Osteoblast (primary cell): ENCODE measurements at regions not wholly inside any gene's neighbourhood (a gene's known extent, or its start where the extent isn't known, plus 50 kb on each side); places are given as distances from the start of the nearest gene placed in this dataset.

Source experiments
- DNase-seq: peaks from one replicate; pipeline ENCODE4 v3.0.0; 2011; ENCODE audit warnings: low spot score, mixed read lengths; ENCODE audit not compliant: insufficient read length; ENCODE audit errors: missing footprints
- H2AFZ ChIP-seq: 2 replicates; pipeline ENCODE4 v1.6.0; 2011; ENCODE audit warnings: mild to moderate bottlenecking, low read length
- H3K27ac ChIP-seq: 2 replicates; pipeline ENCODE4 v1.5.1; 2011; ENCODE audit warnings: mild to moderate bottlenecking, low read depth, low read length, moderate library complexity
- H3K27me3 ChIP-seq: 2 replicates; pipeline ENCODE4 v1.6.0; 2012; ENCODE audit warnings: mild to moderate bottlenecking, control low read depth, inconsistent platforms, low read length, moderate library complexity; ENCODE audit not compliant: insufficient read depth
- H3K36me3 ChIP-seq: 2 replicates; pipeline ENCODE4 v1.5.1; 2011; ENCODE audit warnings: mild to moderate bottlenecking, low read length, control low read depth, moderate library complexity; ENCODE audit not compliant: insufficient read depth
- H3K4me1 ChIP-seq: 2 replicates; pipeline ENCODE4 v1.5.1; 2011; ENCODE audit warnings: mild to moderate bottlenecking, low read length, control low read depth, moderate library complexity; ENCODE audit not compliant: insufficient read depth
- H3K4me2 ChIP-seq: 2 replicates; pipeline ENCODE4 v1.6.0; 2011; ENCODE audit warnings: mild to moderate bottlenecking, low read length; ENCODE audit not compliant: insufficient read depth
- H3K4me3 ChIP-seq: fragments of 200-600 bp; sonication (generic); 3 replicates; pipeline ENCODE4 v1.5.1; 2012; ENCODE audit warnings: mild to moderate bottlenecking, low read length, inconsistent platforms; ENCODE audit not compliant: insufficient read depth
- H3K79me2 ChIP-seq: 2 replicates; pipeline ENCODE4 v1.6.0; 2012; ENCODE audit warnings: mild to moderate bottlenecking, low read length, control low read depth, inconsistent platforms; ENCODE audit not compliant: insufficient read depth
- H3K9me3 ChIP-seq: 2 replicates; pipeline ENCODE4 v1.5.1; 2011; ENCODE audit warnings: low read depth, low read length, control low read depth
- H4K20me1 ChIP-seq: 2 replicates; pipeline ENCODE4 v1.6.0; 2012; ENCODE audit warnings: mild to moderate bottlenecking, low read length, control low read depth; ENCODE audit not compliant: insufficient read depth
- CTCF ChIP-seq: IDR thresholded peaks from 2 replicates; pipeline ENCODE4 v1.5.1; 2011; ENCODE audit warnings: mild to moderate bottlenecking, low read depth, low read length, moderate library complexity; ENCODE audit errors: extremely low read depth

- Histone ChIP-seq H3K27me3 (no peaks in the 10 kb centered on the region), H3K27ac (no peak overlapping the region), H3K4me1 (no peaks in the 10 kb centered on the region), H3K79me2 (no peaks in the 10 kb centered on the region), H3K4me2 (no peak overlapping the region), H3K36me3 (no peaks in the 10 kb centered on the region), H2AFZ (no peak overlapping the region), H4K20me1 (no peaks in the 10 kb centered on the region), H3K9me3 (no peaks in the 10 kb centered on the region), H3K4me3 (no peak overlapping the region)
- DNase-seq: no peak
- no peak for TF ChIP-seq CTCF
These were observed 500.0 kb upstream of the SETBP1 start for GRCh38 chr18:44180683-44181082.

- no peaks in the 10 kb centered on the region for H4K20me1 ChIP-seq
- H3K4me3 ChIP-seq: no peak overlapping the region
- no peak overlapping the region for H2AFZ ChIP-seq
- H3K27ac ChIP-seq: no peak overlapping the region
- DNase-seq: no peak
- no peaks in the 10 kb centered on the region for H3K79me2 ChIP-seq
- no peaks in the 10 kb centered on the region for H3K9me3 ChIP-seq
- H3K4me1 ChIP-seq: no peaks in the 10 kb centered on the region
- no peaks in the 10 kb centered on the region for H3K36me3 ChIP-seq
- no peak overlapping the region for H3K4me2 ChIP-seq
- no peak for TF ChIP-seq CTCF
- H3K27me3 ChIP-seq: no peaks in the 10 kb centered on the region
These were observed 498.5 kb upstream of the SETBP1 start for GRCh38 chr18:44181951-44182747.

- DNase-seq: no peak
- TF ChIP-seq CTCF: no peak
- H3K4me3 ChIP-seq: no peak overlapping the region
- H3K4me2 ChIP-seq: no peak overlapping the region
- no peaks in the 10 kb centered on the region for H3K79me2 ChIP-seq
- no peak overlapping the region for H3K27ac ChIP-seq
- H3K27me3 ChIP-seq: no peaks in the 10 kb centered on the region
- no peak overlapping the region for H2AFZ ChIP-seq
- H3K9me3 ChIP-seq: no peaks in the 10 kb centered on the region
- H3K36me3 ChIP-seq: no peaks in the 10 kb centered on the region
- no peaks in the 10 kb centered on the region for H4K20me1 ChIP-seq
- H3K4me1 ChIP-seq: no peaks in the 10 kb centered on the region
These were observed 494.7 kb upstream of the SETBP1 start for GRCh38 chr18:44186001-44186400.

GRCh38 chr18:44187090-44187489 is 493.6 kb upstream of the SETBP1 start:
- no peaks in the 10 kb centered on the region for H3K9me3 ChIP-seq
- no peak overlapping the region for H3K4me2 ChIP-seq
- TF ChIP-seq CTCF: no peak
- no peaks in the 10 kb centered on the region for H3K4me1 ChIP-seq
- H4K20me1 ChIP-seq: no peaks in the 10 kb centered on the region
- H2AFZ ChIP-seq: no peak overlapping the region
- no peak overlapping the region for H3K4me3 ChIP-seq
- H3K79me2 ChIP-seq: no peaks in the 10 kb centered on the region
- no peaks in the 10 kb centered on the region for H3K27me3 ChIP-seq
- DNase-seq: no peak
- H3K36me3 ChIP-seq: no peaks in the 10 kb centered on the region
- no peak overlapping the region for H3K27ac ChIP-seq
